GM18519 (cell line): ENCODE measurements at regions not wholly inside any gene's neighbourhood (a gene's known extent, or its start where the extent isn't known, plus 50 kb on each side); places are given as distances from the start of the nearest gene placed in this dataset.

ENCODE experiments used
- ATAC-seq: cut with Tn5 transposase; IDR thresholded peaks from one replicate; pipeline ENCODE4 v1.9.1; 2021; ENCODE audit warnings: mild to moderate bottlenecking, moderate library complexity; ENCODE audit not compliant: unreplicated experiment, low FRiP score

GRCh38 chr9:89975024-89975423 is 370.2 kb downstream of the GADD45G start:
- ATAC-seq = no peak

GRCh38 chr9:89975630-89976029 is 370.8 kb downstream of the GADD45G start:
- no peak for ATAC-seq

- no peak for ATAC-seq
These were observed 373.4 kb downstream of the GADD45G start for GRCh38 chr9:89978185-89978584.

DNA sequence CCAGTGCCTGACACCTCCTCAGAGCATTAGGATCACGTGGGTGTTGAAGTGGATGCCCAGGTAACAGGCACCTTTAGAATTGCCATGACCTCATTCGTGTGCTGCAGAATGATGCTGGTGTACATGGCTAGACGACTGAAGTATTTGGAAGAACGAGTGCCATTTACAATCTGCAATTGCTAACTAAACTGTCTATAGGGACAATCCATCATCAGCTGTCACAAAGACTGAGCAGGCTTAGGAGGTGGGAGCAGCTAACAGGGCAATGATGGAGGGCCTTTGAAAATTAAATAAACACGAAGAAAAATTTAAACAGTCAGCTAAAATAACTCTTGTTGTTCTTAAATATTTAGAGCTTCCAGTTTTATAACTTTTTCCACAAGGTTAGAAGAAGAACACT is 375.8 kb downstream of the GADD45G start:
- ATAC-seq = no peak

GRCh38 chr9:89982016-89982415 is 377.2 kb downstream of the GADD45G start:
- no peak for ATAC-seq

DNA sequence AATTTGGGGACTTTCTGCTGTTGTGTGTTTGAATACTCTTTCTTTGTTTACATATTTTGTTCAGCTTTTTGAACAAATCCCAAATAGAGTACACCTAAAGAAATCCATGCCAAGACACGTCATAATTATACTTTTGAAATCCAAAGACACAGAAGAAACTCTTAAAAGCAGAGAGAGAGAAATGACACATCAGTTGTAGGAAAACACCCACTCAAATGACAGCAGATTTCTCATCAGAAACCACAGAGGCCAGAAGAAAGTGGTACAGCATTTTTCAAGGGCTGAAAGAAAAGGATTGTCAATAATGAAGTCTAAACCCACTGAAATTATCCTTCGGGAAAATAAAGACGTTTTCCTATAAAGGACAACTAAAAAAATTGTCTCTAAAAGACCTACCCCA is 378.6 kb downstream of the GADD45G start:
- no peak for ATAC-seq

DNA sequence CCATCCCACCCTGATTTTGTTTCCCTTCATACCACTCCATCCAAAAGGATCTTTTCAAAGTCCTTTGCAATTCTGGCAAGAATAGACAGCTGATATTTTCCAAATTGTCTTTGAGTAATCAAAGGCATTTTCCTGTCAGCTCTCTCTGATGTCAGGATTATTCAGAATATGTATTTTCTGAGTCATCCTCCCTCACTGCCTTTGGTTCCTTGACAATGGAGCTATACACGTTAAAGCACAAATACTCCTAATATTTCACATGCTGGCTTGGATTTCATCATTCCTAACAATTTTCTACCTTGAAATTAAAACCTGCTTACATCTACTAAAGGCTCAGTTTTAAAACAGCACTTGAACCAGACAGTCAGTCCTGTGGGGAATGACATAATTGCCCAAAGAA is 379.4 kb downstream of the GADD45G start:
- no peak for ATAC-seq

DNA sequence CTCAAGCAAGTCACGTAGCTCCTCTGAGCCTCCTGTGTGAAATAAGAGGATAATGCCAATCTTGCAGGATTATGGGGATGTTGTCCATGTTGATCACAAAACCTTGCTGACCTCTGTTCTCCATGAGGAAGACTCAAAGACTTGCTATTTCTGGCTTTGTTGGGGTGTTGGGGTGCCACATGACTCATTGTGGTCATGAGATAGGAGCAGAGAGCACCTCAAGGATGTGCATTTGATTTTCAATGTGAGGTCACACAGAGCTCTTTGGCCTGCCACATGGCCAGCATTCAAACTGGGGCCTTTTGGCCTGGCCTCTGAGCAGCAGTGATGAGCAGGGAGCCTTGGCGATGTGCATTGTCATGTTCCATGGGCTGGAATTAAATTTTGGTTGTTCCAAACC is 380.3 kb downstream of the GADD45G start:
- ATAC-seq = no peak

GRCh38 chr9:89986190-89986589 is 381.4 kb downstream of the GADD45G start:
- ATAC-seq = no peak

GRCh38 chr9:89988458-89988857 is 383.6 kb downstream of the GADD45G start:
- ATAC-seq = no peak

DNA sequence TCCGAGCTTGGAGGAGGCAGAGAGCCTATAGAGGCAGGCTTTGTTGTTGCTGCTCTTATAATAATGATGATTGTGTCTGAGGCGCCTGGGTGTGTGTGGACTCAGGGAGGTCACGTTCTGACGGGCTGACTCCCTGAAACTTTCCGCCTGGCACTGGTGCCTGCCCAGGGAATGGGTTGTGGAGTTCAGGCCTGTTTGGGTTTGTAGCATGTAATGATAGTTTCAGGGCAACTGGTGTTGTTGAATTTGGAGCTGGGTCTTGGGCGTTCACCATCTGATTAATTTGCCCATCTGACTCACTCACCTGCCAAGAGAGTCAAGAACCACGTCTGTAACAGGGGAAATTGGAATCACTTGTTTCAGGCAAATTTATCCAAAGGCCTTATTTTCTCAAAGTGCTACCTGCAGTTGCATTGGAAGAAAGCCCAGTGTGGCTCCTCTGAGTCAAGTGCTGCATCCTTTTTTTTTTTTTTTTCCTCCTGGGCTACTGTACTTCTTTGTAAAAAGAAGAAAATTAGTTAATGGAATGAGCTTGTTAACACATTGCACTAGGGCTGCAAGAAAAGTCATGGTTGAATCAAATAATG is 386.5 kb downstream of the GADD45G start:
- ATAC-seq = no peak

GRCh38 chr9:89992326-89993198 is 387.8 kb downstream of the GADD45G start:
- no peak for ATAC-seq

DNA sequence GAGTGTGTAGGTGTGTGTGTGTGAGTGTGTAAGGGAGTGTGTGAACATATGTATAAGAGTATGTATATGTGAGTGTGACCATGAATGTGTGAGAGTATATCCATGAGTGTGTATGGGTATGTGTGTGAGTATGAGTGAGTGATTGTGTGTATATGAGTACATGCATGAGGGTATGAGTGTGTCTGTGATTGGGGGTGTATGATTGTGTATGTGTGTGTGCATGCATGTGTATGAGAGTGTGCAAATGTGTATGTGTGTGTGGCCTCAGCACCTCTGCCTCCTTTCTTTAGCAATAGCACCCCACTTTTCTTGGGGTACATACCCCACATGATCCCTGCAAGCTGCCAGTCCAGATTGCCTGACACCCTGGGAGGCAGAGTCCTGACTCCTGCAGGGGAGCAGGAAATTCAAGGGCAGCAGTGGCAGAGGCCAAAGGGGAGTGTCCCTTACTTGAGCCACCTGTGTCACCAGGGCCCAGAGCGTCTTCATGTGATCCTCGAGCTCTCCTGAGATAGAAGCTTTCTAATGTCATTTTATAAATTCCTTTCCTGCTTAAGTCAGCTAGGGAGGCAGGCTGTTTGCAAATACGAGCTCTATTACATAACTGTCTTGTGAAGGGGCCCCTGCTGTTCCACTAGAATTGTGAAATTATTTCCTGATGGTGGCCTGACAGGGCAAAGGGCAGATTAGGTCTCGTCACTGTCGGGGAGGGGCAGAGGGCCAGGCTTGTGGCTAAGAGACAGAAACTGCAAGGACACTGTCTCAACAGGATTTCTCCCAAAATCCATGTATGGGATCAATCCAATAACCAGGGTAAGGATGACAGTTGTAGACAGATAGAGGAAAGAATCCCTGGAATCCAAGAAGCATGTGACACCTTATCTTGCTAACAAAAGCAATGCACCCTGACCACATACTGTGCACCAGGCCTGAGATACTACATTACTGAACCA is 389.1 kb downstream of the GADD45G start:
- no peak for ATAC-seq

DNA sequence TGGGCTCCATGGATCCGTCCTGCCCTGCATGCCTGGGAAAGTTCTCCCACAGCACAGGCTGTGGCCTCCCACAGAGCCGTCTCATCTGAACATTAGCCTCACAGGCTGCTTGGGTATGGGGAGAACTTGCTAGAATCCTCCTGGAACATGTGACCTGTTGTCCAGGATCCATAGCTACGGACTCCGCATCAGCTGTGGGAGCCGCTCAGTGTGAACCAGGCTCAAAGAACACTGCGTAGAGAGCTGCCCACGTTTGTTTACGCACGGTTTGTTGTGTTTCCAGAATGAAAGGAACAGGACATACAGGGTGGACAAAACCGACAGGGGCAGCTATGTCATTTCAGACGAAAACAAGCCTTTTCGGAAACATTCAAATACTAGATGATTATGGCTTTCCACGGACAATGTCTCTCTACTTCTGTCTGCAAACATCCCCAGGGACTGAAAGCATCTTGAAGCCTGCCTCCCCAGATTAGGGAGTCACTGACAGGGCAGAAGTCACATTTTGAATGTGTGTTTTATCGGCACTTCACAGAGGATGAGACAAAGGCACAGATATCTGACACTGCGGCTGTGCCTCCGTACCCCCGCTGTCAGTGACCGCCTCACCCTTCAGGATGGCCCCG is 390.3 kb downstream of the GADD45G start:
- no peak for ATAC-seq

GRCh38 chr9:89996116-89996515 is 391.3 kb downstream of the GADD45G start:
- ATAC-seq = no peak

GRCh38 chr9:89996773-89997172 is 392.0 kb downstream of the GADD45G start:
- no peak for ATAC-seq

- no peak for ATAC-seq
These were observed 393.8 kb downstream of the GADD45G start for GRCh38 chr9:89998633-89999032.

- ATAC-seq = no peak
These were observed 394.3 kb downstream of the GADD45G start for GRCh38 chr9:89999176-89999533.

GRCh38 chr9:89999534-90000370 is 394.9 kb downstream of the GADD45G start:
- ATAC-seq = peak; percentile 63

GRCh38 chr9:90000925-90001324 is 396.1 kb downstream of the GADD45G start:
- ATAC-seq = no peak
